GM18511 (cell line): ENCODE measurements at regions not wholly inside any gene's neighbourhood (a gene's known extent, or its start where the extent isn't known, plus 50 kb on each side); places are given as distances from the start of the nearest gene placed in this dataset.
"Not testable (repeated sequence)": the region's sequence is repeated elsewhere in the genome, so short reads cannot be mapped to it uniquely, and the experiment has no call there.

Source experiments
- ATAC-seq: cut with Tn5 transposase; IDR thresholded peaks from one replicate; pipeline ENCODE4 v1.9.1; 2021; ENCODE audit warnings: mild to moderate bottlenecking, moderate library complexity; ENCODE audit not compliant: unreplicated experiment

- no peak for ATAC-seq
Measured at GRCh38 chr14:40413136-40413535, 980.9 kb upstream of the FBXO33 start.

DNA sequence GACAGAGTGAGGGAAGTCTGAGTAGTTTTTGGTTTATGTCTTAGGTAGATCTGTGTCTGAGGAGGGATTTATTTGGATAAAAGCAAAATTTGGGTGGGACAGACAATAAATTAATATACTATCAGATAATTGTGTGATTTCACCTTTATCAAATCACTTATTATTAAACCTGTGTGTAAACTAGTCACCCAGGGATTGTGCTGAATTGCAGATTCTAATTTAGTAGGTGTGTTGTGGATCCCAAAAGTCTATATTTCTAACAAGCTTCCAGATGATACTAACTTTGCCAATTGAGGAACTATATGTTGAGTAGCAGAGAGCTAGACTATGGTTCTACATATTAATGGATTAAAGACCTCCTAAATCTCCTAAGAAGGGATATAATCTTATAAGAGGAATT is 978.5 kb upstream of the FBXO33 start:
- ATAC-seq = no peak

GRCh38 chr14:40402957-40403356 is 970.7 kb upstream of the FBXO33 start:
- no peak for ATAC-seq

DNA sequence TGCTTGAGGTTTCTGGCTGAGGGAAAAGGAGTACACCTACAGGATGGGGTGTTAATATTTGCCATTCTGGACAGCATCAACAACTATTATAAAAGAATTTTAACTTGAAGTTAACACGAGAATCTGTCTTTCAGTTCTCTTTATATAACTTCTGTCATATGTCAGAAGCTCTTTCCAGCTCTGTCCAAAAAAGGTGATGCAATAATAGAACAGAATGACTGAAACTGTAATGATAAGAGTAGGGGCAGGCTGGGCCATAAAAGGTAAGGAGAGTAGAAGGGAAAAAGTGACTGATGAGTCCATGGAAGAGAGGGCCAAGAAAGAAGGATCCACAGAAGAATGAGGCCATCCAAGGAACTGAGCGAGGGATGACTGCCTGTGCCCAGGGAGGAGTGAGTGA is 966.7 kb upstream of the FBXO33 start:
- no peak for ATAC-seq

DNA sequence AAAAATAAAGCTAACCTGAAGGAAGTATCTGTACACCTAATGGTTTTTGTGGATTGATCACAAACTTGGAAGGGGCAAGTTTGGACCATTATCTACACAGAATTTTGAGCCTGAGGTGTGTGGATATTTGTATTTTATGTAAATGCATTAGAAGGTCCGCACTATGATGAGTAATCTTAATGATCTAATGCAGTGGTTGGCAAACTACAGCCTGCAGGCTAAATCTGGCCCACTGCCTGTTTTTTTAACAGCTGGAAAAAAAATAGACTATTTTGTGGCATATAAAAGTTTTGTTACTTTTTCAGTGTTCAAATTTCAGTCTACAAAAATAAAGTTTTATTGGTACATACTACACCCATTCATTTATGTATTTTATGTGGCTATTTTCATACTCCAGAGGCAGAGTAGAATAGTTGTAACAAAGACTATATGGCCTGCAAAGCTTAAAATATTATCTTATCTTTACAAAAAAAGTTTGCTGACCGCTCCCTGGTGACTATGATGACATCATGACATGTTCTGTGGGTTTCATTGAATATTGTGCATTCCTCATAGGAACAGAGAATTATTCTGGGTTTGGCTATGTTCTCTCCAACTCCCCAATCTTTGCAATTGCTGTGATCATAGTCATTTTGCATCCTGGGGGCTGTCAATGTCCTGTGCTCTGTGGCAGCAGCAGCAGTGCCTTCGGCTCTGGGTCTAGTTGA is 962.6 kb upstream of the FBXO33 start:
- no peak for ATAC-seq

DNA sequence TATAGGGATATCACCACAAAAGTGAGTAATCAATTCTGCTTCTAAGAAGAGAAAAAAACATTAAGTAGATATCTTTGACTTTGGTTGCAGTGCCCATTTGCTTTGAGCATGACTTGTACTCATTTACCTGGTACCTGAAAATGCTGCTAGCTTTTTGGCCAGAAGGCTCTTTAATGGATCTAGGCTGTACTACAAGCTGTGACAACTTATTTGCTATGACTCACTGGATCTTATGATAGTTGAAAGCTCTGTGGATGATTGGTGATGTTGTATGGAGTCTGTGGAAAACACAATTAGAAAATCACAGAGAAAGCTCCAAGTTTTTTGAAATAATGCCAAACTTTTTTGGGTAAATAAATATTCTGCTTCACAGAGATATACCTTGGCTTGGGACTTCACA is 960.9 kb upstream of the FBXO33 start:
- ATAC-seq = no peak

GRCh38 chr14:40386433-40386832 is 954.2 kb upstream of the FBXO33 start:
- peak; percentile 63 for ATAC-seq

DNA sequence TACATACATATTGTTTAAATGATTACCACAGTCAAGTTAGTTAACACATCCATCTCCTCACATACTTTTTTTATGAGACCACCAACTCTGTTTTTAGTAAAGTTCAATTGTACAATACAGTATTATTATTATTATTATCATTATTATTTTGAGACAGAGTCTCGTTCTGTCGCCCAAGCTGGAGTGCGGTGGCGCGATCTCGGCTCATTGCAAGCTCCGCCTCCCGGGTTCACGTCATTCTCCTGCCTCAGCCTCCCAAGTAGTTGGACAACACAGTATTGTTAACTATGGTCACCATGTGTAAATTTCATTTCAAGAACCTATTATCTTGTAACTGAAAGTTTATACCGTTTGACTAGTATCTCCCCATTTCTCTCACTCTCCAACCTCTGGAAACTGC is 942.0 kb upstream of the FBXO33 start:
- no peak for ATAC-seq

DNA sequence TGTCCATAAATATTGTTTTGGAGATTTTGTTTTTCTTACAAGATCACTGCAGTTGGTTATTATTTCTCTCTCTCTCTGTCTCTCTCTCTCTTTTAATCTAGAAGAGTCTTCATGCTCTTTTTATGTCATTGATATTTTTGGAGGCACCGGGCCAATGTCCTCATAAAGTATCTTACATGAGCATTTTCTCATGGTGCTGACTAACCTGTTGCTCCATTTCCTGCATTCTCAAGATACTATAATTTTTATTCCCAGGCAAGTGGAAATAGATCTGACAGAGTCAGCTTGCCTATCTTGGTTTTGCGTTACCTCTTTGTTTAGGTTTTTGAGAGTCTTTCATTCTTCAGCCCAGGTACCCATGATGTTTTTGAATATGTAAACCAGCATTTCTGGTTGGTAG is 938.8 kb upstream of the FBXO33 start:
- ATAC-seq = no peak

GRCh38 chr14:40368314-40368713 is 936.1 kb upstream of the FBXO33 start:
- no peak for ATAC-seq

DNA sequence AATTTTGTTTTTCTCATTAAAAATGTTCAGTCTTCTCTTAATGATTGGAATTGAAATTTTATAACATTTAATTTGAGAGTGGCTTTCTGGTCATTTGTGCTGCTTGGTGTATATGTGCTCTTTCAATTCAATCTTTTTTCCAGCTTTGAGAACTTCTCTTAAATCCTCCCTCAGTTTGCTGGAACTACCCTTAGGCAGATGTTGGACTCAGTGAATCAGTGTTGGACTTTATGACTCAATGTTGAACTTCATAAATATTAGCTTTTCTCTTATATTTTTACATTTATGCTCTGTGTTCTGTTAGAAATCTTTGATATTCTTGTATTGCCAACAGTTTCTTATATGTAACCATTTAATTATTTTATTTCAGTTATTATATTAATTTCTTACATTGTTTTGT is 935.5 kb upstream of the FBXO33 start:
- ATAC-seq = no peak

DNA sequence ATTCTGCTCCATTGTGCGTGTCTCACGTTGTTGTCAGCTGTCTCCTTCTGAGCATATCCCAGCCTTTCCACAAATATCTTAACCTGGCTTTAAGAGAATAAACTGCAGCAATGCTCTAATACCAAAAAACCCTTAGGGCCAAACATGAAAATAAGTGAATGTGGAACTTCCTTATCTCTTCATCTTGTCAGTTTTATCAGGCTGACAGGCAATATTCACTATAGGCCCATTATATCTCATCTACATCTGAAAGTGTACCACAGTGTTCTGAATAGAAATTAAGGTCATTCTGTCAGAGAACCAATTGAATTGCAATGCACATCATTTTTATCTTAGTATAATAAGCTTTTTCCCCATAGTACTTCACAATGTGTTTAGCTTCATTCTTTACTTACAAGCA is 933.1 kb upstream of the FBXO33 start:
- no peak for ATAC-seq

- ATAC-seq = no peak
Measured at GRCh38 chr14:40362856-40363255, 930.6 kb upstream of the FBXO33 start.

DNA sequence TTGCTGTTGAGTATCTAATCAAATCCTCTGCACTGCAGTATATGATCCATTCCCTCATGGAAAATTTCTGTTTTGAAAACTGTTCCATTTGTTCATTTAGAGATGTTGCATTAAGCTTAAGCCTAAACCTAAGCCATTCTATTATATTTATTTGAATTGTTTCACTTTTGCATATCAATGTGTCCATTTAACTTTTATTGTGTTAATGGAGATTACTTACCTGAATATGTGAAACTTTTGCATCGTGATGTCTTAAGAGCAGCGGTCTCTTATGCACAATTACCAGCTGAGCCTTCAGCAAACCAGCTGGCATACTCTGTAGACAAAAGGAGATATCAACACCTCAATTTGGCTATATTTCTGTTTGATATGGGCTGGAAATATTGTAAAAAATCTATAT is 922.5 kb upstream of the FBXO33 start:
- ATAC-seq = no peak

GRCh38 chr14:40348104-40348503 is 915.9 kb upstream of the FBXO33 start:
- not testable (repeated sequence) for ATAC-seq

GRCh38 chr14:40347675-40348074 is 915.4 kb upstream of the FBXO33 start:
- no peak for ATAC-seq

- no peak for ATAC-seq
Measured at GRCh38 chr14:40346275-40346674, 914.0 kb upstream of the FBXO33 start.

DNA sequence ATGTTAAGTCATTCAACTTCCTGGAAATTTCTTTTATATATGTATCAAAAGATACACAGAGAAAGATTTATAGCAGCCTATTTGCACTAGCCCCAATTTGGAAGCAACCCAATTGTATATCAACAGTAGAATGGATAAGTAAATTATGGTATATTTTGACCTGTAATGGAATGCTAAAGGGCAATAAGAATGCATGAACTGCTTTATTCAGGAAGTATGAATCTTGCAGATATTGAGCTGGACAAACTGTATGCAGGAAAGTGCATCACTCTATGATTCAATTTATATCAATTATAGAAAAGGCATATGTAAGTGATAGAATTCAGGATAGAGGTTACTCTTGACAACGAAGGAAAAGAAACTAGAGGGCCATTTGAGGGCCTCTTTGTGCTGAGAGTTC is 913.1 kb upstream of the FBXO33 start:
- no peak for ATAC-seq

DNA sequence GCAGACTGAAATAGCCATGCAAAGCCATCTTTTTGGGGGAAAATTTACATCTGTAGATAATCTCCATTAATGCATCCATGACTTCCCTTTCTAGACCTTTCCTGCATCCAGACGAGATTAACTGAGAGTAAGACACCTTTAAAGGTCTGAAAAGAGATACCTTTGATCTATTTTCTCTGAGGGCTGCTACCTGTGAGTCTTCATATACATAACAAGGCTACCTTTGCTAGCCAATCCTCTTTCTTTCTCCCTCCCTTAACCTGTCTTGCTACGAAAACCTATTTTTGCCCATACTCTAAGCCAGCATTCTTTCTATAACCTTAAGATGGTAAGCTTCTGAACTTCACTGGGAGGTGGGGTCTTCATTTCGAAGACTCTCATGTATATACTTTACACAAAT is 908.5 kb upstream of the FBXO33 start:
- no peak for ATAC-seq

GRCh38 chr14:40336846-40337245 is 904.6 kb upstream of the FBXO33 start:
- no peak for ATAC-seq

DNA sequence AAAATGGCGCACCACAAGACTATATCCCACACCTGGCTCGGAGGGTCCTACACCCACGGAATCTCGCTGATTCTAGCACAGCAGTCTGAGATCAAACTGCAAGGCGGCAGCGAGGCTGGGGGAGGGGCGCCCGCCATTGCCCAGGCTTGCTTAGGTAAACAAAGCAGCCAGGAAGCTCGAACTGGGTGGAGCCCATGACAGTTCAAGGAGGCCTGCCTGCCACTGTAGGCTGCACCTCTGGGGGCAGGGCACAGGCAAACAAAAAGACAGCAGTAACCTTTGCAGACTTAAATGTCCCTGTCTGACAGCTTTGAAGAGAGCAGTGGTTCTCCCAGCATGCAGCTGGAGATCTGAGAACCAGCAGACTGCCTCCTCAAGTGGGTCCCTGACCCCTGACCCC is 894.3 kb upstream of the FBXO33 start:
- ATAC-seq = not testable (repeated sequence)

DNA sequence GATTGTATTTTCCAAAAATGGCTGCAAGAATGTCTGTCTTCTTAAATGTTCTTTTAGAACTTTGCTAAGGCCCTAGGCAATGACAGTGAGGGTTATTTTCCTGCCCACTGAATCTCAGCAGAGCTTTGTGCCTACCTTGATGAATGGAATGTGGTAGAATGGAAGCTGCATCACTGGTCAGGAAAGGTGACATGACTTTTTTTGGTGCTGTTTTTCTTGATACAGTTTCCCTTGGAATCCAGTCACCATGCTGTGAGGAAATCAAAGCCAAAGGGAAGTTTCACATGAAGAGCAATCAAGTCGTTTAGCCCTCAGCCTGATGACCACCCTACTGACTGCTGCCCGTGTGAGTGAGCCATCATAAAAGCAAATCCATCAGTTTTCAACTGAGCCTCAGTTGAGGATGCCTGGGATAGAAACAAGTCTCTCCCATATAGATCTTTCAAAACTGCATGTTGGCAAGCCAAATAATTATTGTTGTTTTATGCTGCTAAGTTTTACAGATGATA is 886.0 kb upstream of the FBXO33 start:
- no peak for ATAC-seq

DNA sequence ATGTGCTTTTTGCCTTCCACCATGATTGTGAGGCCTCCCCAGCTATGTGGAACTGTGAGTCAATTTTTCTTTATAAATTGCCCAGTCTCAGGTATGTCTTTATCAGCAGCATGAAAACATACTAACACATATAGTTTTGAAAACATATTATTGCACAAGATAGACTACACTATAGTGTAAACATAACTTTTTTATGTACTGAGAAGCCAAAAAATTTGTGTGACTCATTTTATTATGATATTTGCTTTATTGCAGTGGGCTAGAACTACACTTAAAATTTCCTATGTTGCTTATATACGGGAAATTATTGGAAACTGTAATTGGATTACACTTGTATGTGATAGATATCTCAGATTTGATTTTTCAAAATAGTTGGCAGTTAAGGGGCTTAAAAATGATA is 885.5 kb upstream of the FBXO33 start:
- ATAC-seq = no peak
